ENCODE measurements at regions not wholly inside any gene's neighbourhood (a gene's known extent, or its start where the extent isn't known, plus 50 kb on each side); places are given as distances from the start of the nearest gene placed in this dataset.

DNA sequence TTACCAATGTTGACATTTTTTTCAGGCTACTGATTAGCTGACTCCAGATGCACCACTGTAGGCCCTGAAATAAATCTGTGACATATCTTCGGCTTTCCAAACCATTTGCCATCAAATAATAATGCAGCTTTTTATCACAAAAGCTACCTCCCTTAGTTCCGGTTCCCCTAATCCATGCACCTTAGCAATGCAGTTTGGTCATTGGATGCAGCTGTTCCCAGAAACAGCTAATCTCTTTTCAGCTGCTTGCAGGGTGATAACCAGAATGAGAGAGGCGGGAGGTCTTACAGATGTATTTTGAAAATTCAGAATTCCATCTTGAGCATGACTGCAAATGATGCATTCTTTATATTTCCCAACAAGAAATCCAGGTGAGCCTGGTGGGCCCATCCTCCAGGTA lies 646.2 kb downstream of the SOX5 start:
- H3K27ac Mint-ChIP-seq = no peak overlapping the region
- no peak overlapping the region for H3K4me3 Mint-ChIP-seq
- H3K9me3 Mint-ChIP-seq = peaks cover 9 to 10% of the 10 kb centered on the region in 2 donors
- H3K4me1 Mint-ChIP-seq (ENCODE audit: low read depth) = no peaks in the 10 kb centered on the region
- no peak for DNase-seq
- H3K27me3 Mint-ChIP-seq (ENCODE audit: low read depth) = no peaks in the 10 kb centered on the region
- no peaks in the 10 kb centered on the region for H3K36me3 Mint-ChIP-seq (ENCODE audit: insufficient read depth in 2 of 2)
- ATAC-seq (replicated peaks in 1 of 2) = no peak

DNA sequence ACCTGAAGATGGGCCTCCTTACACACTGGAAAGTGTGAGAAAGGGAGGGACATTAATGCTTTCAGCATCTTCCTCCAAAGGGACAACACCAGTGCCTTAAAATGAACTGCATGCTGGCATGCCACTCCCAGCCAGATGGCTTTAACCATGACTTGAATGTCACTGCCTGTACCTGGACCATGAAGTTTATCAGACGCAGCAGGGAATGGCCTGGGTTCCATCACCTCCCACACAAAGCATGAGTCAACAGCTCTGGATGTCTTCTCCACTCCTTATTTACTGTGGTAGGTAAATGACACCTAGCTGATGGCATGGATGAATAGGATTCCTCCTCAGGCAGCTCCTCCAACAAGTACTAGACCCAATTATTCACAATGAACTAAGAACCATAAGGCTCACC lies 645.6 kb downstream of the SOX5 start:
- ATAC-seq (replicated peaks in 1 of 2) (no peak), DNase-seq (no peak)
- Mint-ChIP-seq H3K9me3 (peaks cover 9 to 11% of the 10 kb centered on the region in 2 donors), H3K27me3 (ENCODE audit: low read depth) (no peaks in the 10 kb centered on the region), H3K36me3 (ENCODE audit: insufficient read depth in 2 of 2) (no peaks in the 10 kb centered on the region), H3K4me3 (no peak overlapping the region), H3K27ac (no peak overlapping the region), H3K4me1 (ENCODE audit: low read depth) (no peaks in the 10 kb centered on the region)

DNA sequence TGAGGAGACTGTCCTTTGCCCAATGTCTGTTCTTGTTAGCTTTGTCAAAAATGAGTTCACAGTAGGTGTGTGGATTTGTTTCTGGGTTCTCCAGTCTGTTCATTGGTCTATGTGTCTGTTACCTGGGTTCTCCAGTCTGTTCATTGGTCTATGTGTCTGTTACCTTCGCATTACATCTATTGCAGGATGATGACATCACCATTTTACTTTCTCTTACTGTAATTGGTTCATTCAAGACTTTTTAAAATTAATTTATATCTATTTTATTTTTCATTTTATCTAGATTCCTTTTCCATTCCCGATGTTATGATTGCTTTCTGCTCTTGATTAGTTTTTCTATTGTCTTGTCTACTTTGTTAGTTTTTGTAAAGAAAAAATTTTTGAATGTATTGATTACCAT lies 615.5 kb downstream of the SOX5 start:
- ATAC-seq (replicated peaks in 1 of 2) (no peak), DNase-seq (no peak)
- Mint-ChIP-seq H3K9me3 (peaks cover 2 to 3% of the 10 kb centered on the region in 2 donors), H3K36me3 (ENCODE audit: insufficient read depth in 2 of 2) (no peaks in the 10 kb centered on the region), H3K4me3 (no peak overlapping the region), H3K27ac (no peak overlapping the region), H3K27me3 (ENCODE audit: low read depth) (no peaks in the 10 kb centered on the region), H3K4me1 (ENCODE audit: low read depth) (no peaks in the 10 kb centered on the region)

DNA sequence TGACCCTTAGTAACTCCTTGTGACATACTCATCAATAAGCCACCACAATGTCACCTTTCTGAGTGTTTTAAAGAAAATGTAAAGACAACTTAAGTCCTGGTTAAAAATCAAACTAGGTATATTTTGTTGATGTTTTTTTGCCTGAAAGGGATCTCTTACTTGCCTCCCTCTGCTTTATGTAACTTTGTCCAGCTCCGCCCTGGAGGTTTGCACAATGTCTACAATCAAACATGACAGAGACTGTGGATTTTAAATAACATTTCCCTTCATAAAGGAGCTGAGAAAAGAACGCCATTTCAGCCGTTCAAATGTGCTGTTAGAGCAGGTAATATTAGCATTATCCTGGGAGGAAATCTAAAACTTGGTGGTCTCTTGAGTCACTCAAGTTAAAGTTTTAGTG lies 613.9 kb downstream of the SOX5 start:
- Mint-ChIP-seq H3K27ac (no peak overlapping the region), H3K9me3 (peaks cover 2 to 7% of the 10 kb centered on the region in 2 donors), H3K4me1 (ENCODE audit: low read depth) (no peaks in the 10 kb centered on the region), H3K36me3 (ENCODE audit: insufficient read depth in 2 of 2) (no peaks in the 10 kb centered on the region), H3K27me3 (ENCODE audit: low read depth) (no peaks in the 10 kb centered on the region), H3K4me3 (no peak overlapping the region)
- DNase-seq (no peak), ATAC-seq (replicated peaks in 1 of 2) (no peak)

DNA sequence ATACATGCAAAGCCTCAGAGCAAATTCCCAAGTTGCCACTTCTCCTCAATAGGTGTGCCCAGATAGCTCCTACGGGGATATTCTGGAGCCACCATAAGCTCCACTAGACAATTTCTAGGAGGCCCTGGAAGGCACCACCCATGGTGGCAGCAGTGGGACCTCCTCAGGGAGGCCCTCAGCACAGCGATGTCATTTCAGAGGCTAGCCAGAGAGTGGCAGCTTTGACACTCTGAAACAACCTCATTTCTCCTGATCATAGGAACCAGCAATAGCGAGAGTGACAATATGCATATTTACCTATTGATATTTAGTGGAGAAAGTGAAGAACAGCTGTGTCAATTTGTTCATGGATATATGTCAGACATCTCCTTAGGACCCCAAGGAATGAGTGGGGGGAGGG lies 612.3 kb downstream of the SOX5 start:
- Mint-ChIP-seq H3K27ac (no peak overlapping the region), H3K4me3 (no peak overlapping the region), H3K27me3 (ENCODE audit: low read depth) (no peaks in the 10 kb centered on the region), H3K4me1 (ENCODE audit: low read depth) (no peaks in the 10 kb centered on the region), H3K9me3 (peaks cover 2 to 7% of the 10 kb centered on the region in 2 donors), H3K36me3 (ENCODE audit: insufficient read depth in 2 of 2) (no peaks in the 10 kb centered on the region)
- ATAC-seq (replicated peaks in 1 of 2) = no peak
- DNase-seq = no peak

DNA sequence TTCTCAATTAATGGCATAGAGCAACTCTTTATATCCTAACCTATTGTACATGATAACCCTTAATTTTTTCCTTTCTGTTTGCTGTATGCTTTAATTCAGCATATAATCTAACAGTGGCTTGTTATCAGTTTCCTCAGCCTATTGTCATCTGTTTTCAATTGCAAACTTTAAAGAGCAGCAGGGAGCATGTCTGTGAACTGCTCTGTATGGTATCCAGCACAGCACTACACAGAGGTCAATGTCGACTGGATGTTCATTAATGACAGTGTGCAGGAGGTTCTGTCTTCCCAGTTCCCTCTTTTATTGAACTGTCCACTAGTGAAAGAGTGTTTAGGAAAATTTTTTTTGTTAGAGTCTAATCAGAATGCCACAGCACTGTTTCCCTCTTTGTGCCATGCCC lies 609.1 kb downstream of the SOX5 start:
- Mint-ChIP-seq H3K9me3 (peaks cover 0 to 6% of the 10 kb centered on the region in 2 donors), H3K27me3 (ENCODE audit: low read depth) (no peaks in the 10 kb centered on the region), H3K4me3 (no peak overlapping the region), H3K36me3 (ENCODE audit: insufficient read depth in 2 of 2) (no peaks in the 10 kb centered on the region), H3K27ac (no peak overlapping the region), H3K4me1 (ENCODE audit: low read depth) (no peaks in the 10 kb centered on the region)
- ATAC-seq (replicated peaks in 1 of 2) (no peak), DNase-seq (no peak)

DNA sequence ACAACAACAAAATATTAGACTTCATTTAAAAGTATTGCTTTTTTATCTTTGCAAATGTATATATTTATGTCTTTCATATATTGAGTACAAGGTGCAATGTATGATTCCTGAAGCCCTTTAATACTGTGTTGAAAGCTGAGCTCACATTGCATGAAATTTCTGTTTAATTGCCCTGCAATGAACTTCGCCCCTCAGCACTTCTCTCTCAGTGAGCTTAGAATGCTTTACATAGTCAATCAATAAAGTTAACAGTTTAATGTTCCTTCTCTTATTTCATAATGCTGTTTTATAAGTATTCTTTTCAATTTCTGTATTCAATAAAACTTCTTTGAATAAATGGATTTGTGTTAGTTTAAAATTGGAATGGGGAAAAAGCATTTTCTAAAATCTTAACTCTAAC lies 607.1 kb downstream of the SOX5 start:
- H3K4me3 Mint-ChIP-seq = no peak overlapping the region
- no peaks in the 10 kb centered on the region for H3K36me3 Mint-ChIP-seq (ENCODE audit: insufficient read depth in 2 of 2)
- H3K27ac Mint-ChIP-seq = no peak overlapping the region
- ATAC-seq (replicated peaks in 1 of 2) (no peak), DNase-seq (no peak)
- peaks cover 0 to 6% of the 10 kb centered on the region in 2 donors for H3K9me3 Mint-ChIP-seq
- no peaks in the 10 kb centered on the region for H3K4me1 Mint-ChIP-seq (ENCODE audit: low read depth)
- no peaks in the 10 kb centered on the region for H3K27me3 Mint-ChIP-seq (ENCODE audit: low read depth)

DNA sequence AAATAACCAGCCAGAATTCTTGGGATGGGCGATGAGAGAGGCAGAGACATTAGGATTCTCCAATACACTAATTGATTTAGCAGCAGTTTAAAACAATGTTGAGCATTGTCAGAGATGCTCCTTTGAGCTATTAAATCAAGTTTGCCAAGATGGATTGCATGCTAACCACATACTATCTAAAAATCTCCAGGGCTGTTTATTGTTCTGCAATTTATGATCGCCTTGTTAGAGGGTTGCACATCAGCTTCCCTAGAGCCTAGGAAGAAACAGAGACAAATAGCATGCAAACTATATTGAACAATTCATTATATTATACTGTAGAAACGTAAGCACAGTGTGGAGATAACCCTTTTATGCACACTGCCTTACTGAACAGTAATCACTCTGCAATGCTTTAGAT lies 599.9 kb downstream of the SOX5 start:
- DNase-seq (no peak), ATAC-seq (replicated peaks in 1 of 2) (no peak)
- Mint-ChIP-seq H3K4me3 (no peak overlapping the region), H3K27ac (no peak overlapping the region), H3K27me3 (ENCODE audit: low read depth) (no peaks in the 10 kb centered on the region), H3K36me3 (ENCODE audit: insufficient read depth in 2 of 2) (no peaks in the 10 kb centered on the region), H3K9me3 (peaks cover 0 to 5% of the 10 kb centered on the region in 2 donors), H3K4me1 (ENCODE audit: low read depth) (no peaks in the 10 kb centered on the region)

DNA sequence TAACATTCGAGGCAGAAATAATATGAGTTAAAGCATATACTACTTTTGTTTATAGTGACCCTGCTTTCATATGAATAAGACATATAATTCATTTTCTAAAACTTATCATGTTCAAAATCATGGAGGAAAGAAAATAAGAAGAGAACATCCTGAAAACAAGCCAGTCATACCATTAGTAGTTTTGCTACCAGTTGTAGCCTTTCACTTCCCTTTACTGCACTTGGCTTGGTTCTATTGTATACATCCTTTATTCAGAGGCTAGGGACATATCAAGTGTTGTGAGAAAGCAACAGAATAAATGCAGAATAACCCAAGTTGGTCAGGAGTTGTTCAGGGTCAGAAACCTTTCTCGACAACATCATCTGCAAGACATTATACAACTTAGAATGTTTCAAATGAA lies 598.7 kb downstream of the SOX5 start:
- Mint-ChIP-seq H3K36me3 (ENCODE audit: insufficient read depth in 2 of 2) (no peaks in the 10 kb centered on the region), H3K9me3 (peaks cover 0 to 3% of the 10 kb centered on the region in 2 donors), H3K27me3 (ENCODE audit: low read depth) (no peaks in the 10 kb centered on the region), H3K4me3 (no peak overlapping the region), H3K4me1 (ENCODE audit: low read depth) (no peaks in the 10 kb centered on the region), H3K27ac (no peak overlapping the region)
- DNase-seq = no peak
- ATAC-seq (replicated peaks in 1 of 2) = no peak

DNA sequence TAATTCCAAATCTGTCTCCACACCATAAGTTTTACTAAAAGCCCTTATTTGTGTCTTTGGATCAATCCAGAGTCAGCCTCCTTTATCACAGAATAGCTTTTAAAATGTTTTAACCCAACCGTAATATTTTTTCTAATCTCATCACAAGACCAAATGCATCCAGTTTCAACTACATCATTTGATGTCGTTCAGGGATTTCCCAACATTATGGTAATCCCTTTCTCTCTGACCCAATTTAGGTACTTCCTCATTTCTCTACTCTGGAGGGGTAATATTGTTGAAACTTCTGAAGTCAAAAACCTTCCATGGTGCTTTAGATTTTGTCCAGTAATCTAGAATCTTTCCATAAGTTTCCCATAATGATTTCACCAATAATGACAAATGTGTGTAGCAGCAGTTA lies 596.8 kb downstream of the SOX5 start:
- no peaks in the 10 kb centered on the region for H3K36me3 Mint-ChIP-seq (ENCODE audit: insufficient read depth in 2 of 2)
- no peaks in the 10 kb centered on the region for H3K27me3 Mint-ChIP-seq (ENCODE audit: low read depth)
- H3K4me1 Mint-ChIP-seq (ENCODE audit: low read depth) = no peaks in the 10 kb centered on the region
- DNase-seq = no peak
- no peak overlapping the region for H3K27ac Mint-ChIP-seq
- no peak for ATAC-seq (replicated peaks in 1 of 2)
- H3K4me3 Mint-ChIP-seq = no peak overlapping the region
- H3K9me3 Mint-ChIP-seq = peaks cover 0 to 3% of the 10 kb centered on the region in 2 donors

DNA sequence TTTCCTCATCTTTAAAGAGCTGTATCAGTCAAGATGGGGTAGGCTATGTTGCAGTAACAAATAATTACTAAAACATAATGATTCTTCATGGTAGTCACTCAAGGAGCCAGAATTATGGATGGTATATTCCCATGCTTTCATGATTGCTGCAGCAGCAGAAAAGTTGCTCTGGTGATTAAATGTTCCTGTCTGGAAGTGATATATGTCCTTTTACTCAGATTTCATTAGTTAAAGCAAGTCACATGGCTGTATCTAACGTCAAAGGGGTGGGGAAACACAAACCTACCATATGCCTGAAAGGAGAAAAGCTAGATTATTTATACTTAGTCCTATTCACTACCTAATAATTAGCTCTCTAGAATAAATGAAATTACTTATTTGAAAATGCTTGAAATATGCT lies 594.7 kb downstream of the SOX5 start:
- ATAC-seq (replicated peaks in 1 of 2) (no peak), DNase-seq (no peak)
- no peak overlapping the region for H3K4me3 Mint-ChIP-seq
- no peaks in the 10 kb centered on the region for H3K27me3 Mint-ChIP-seq (ENCODE audit: low read depth)
- no peak overlapping the region for H3K27ac Mint-ChIP-seq
- H3K36me3 Mint-ChIP-seq (ENCODE audit: insufficient read depth in 2 of 2) = no peaks in the 10 kb centered on the region
- H3K4me1 Mint-ChIP-seq (ENCODE audit: low read depth) = no peaks in the 10 kb centered on the region
- peaks cover 0 to 5% of the 10 kb centered on the region in 2 donors for H3K9me3 Mint-ChIP-seq

DNA sequence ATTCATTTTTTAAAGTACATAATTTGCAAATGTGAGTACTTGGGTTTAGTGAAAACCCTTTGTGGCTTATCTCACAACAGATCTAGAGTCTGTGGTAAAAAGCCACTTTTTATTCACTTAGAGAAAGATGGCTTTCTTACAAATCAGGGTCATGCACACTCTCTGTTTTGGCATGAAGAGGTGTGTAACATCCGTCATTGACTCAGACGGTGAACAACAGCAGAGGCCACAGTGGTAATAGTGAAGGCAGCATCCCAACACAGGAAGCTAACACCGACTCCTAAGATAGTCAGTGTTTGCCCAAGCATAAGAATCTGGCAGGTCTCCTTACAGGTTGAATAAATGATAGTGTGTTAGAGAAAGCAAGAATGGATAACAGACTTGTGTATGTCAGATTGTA lies 593.0 kb downstream of the SOX5 start:
- Mint-ChIP-seq H3K27me3 (ENCODE audit: low read depth) (no peaks in the 10 kb centered on the region), H3K9me3 (peaks cover 0 to 5% of the 10 kb centered on the region in 2 donors), H3K4me1 (ENCODE audit: low read depth) (no peaks in the 10 kb centered on the region), H3K4me3 (no peak overlapping the region), H3K36me3 (ENCODE audit: insufficient read depth in 2 of 2) (no peaks in the 10 kb centered on the region), H3K27ac (no peak overlapping the region)
- DNase-seq (no peak), ATAC-seq (replicated peaks in 1 of 2) (no peak)

DNA sequence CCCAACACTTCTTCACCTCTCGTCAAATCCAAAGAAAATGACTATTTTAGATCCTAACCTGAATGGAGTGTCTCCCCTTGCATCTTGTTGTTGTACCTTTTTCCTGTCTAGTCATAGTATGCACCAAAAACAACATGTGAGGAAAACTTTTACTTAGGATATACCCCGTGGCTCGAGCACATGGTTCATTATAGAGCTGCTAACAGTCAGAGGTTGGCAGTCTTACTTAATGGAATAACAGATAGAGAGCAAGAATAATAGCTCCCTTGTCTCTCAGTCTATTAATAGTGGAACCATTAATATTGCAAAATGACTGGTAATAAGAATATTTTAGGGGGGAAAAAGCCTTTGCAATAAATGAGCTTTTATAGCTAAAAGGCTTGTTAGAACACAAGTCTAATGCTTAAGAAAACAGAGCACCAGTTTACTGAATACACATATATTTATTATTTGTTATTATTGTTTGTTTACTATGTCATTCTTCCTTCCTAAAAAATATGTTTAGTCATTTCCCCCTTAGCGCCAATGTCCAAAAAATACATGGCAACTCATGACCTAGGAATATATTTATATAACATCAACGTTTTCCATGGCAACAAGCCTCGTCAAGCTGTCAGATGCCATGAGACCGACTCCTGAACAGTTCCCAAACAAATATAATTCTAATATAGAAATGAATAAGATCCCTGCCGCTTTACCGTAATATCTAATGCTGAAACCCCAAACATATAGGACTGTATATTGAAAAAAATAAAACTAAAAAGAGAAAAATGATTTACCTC lies 592.4 kb downstream of the SOX5 start:
- no peaks in the 10 kb centered on the region for H3K36me3 Mint-ChIP-seq (ENCODE audit: insufficient read depth in 2 of 2)
- peaks cover 0 to 5% of the 10 kb centered on the region in 2 donors for H3K9me3 Mint-ChIP-seq
- H3K27ac Mint-ChIP-seq = no peak overlapping the region
- no peak for DNase-seq
- ATAC-seq (replicated peaks in 1 of 2) = no peak
- H3K4me1 Mint-ChIP-seq (ENCODE audit: low read depth) = no peaks in the 10 kb centered on the region
- H3K4me3 Mint-ChIP-seq = no peak overlapping the region
- no peaks in the 10 kb centered on the region for H3K27me3 Mint-ChIP-seq (ENCODE audit: low read depth)

DNA sequence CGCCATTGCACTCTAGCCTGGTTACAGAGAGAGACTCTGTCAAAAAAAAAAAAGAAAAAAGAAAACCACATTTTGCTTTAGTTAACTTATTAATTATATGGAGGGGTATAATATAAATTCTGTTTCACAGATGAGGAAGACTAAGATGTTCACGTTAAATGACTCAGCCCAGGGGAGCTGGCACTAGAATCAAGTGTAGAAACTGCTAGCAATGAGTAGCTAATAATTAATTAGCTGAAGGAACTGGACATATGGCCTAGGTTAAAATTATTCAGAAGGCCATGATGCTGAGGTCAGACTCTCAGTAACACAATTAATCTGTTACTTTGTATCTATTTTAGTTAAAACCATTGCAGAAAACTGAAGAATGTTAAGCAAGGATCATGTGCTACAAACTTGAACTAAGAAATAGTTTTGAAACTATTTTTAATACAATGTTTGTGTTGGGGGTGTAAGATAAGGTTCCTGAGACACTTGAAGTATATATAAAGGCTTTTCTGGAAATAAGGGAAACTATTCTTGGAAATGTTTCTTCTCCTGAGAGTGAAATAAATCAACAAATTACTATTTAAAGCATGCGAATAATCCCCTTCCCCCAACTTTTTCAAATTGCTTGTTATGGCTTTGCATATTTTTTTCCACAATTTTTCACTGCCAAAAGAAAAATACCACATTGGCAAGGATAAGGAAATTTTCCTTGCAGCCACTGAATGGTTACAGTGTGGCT lies 589.3 kb downstream of the SOX5 start:
- ATAC-seq (replicated peaks in 1 of 2) (no peak), DNase-seq (no peak)
- peaks cover 0 to 1% of the 10 kb centered on the region in 2 donors for H3K9me3 Mint-ChIP-seq
- no peaks in the 10 kb centered on the region for H3K36me3 Mint-ChIP-seq (ENCODE audit: insufficient read depth in 2 of 2)
- H3K27me3 Mint-ChIP-seq (ENCODE audit: low read depth) = no peaks in the 10 kb centered on the region
- no peak overlapping the region for H3K27ac Mint-ChIP-seq
- H3K4me1 Mint-ChIP-seq (ENCODE audit: low read depth) = no peaks in the 10 kb centered on the region
- H3K4me3 Mint-ChIP-seq = no peak overlapping the region

Measured in activated T-cell treated with anti-CD3 and anti-CD28 coated beads, Interleukin-2, amount 50 U/mL, for 72 hours (primary cell).